ENCODE measurements at regions not wholly inside any gene's neighbourhood (a gene's known extent, or its start where the extent isn't known, plus 50 kb on each side); places are given as distances from the start of the nearest gene placed in this dataset.
"Not testable (repeated sequence)": the region's sequence is repeated elsewhere in the genome, so short reads cannot be mapped to it uniquely, and the experiment has no call there.

DNA sequence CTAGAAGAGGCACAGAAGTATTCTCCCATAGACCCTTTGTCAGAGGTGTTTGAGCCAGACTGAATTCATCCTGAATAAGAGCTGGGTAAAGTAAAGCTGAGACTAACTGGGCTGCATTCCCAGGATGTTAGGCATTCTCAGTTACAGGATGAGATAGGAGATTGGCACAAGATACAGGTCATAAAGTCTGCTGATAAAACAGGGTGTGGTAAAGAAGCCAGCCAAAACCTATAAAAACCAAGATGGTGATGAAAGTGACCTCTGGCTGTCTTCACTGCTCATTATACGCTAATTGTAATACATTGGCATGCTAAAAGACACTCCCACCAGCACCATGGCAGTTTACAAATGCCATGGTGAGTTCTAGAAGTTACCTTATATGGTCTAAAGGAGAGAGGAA lies 364.9 kb upstream of the TMEFF2 start:
- H3K4me3 ChIP-seq (ENCODE audit: low read depth in 1 of 2, low read length in 2 of 2) = no peak overlapping the region
- no peak overlapping the region for H3K9ac ChIP-seq (ENCODE audit: low read length)
- no peak overlapping the region for H3K27ac ChIP-seq (ENCODE audit: low read depth, low read length)
- no peaks in the 10 kb centered on the region for H3K27me3 ChIP-seq (ENCODE audit: control insufficient read depth in 1 of 2, insufficient read depth in 2 of 2, low read length in 2 of 2)
- no peaks in the 10 kb centered on the region for H3K4me1 ChIP-seq (ENCODE audit: insufficient read depth, low read length)
- H3K9me3 ChIP-seq (ENCODE audit: low read length) = no peaks in the 10 kb centered on the region
- no peaks in the 10 kb centered on the region for H3K36me3 ChIP-seq (ENCODE audit: insufficient read depth, low read length)

- no peak overlapping the region for H3K27ac ChIP-seq (ENCODE audit: low read depth, low read length)
- H3K4me1 ChIP-seq (ENCODE audit: insufficient read depth, low read length) = no peaks in the 10 kb centered on the region
- H3K9me3 ChIP-seq (ENCODE audit: low read length) = no peaks in the 10 kb centered on the region
- H3K36me3 ChIP-seq (ENCODE audit: insufficient read depth, low read length) = no peaks in the 10 kb centered on the region
- H3K4me3 ChIP-seq (ENCODE audit: low read depth in 1 of 2, low read length in 2 of 2) = no peak overlapping the region
- no peak overlapping the region for H3K9ac ChIP-seq (ENCODE audit: low read length)
- no peaks in the 10 kb centered on the region for H3K27me3 ChIP-seq (ENCODE audit: control insufficient read depth in 1 of 2, insufficient read depth in 2 of 2, low read length in 2 of 2)
Observed at GRCh38 chr2:192558637-192559036, 363.9 kb upstream of the TMEFF2 start.

- Histone ChIP-seq H3K4me1 (ENCODE audit: insufficient read depth, low read length) (no peaks in the 10 kb centered on the region), H3K9me3 (ENCODE audit: low read length) (no peaks in the 10 kb centered on the region), H3K27ac (ENCODE audit: low read depth, low read length) (no peak overlapping the region), H3K36me3 (ENCODE audit: insufficient read depth, low read length) (no peaks in the 10 kb centered on the region), H3K4me3 (ENCODE audit: low read depth in 1 of 2, low read length in 2 of 2) (no peak overlapping the region), H3K9ac (ENCODE audit: low read length) (no peak overlapping the region), H3K27me3 (ENCODE audit: control insufficient read depth in 1 of 2, insufficient read depth in 2 of 2, low read length in 2 of 2) (no peaks in the 10 kb centered on the region)
Observed at GRCh38 chr2:192555740-192556139, 361.0 kb upstream of the TMEFF2 start.

- no peak overlapping the region for H3K27ac ChIP-seq (ENCODE audit: low read depth, low read length)
- no peak overlapping the region for H3K9ac ChIP-seq (ENCODE audit: low read length)
- H3K27me3 ChIP-seq (ENCODE audit: control insufficient read depth in 1 of 2, insufficient read depth in 2 of 2, low read length in 2 of 2) = no peaks in the 10 kb centered on the region
Observed at GRCh38 chr2:192551760-192552159, 357.0 kb upstream of the TMEFF2 start.

GRCh38 chr2:192546565-192546964 lies 351.8 kb upstream of the TMEFF2 start:
- no peaks in the 10 kb centered on the region for H3K4me1 ChIP-seq (ENCODE audit: insufficient read depth, low read length)
- H3K27ac ChIP-seq (ENCODE audit: low read depth, low read length) = no peak overlapping the region
- no peaks in the 10 kb centered on the region for H3K27me3 ChIP-seq (ENCODE audit: control insufficient read depth in 1 of 2, insufficient read depth in 2 of 2, low read length in 2 of 2)
- H3K9ac ChIP-seq (ENCODE audit: low read length) = no peak overlapping the region
- H3K9me3 ChIP-seq (ENCODE audit: low read length) = no peaks in the 10 kb centered on the region
- no peaks in the 10 kb centered on the region for H3K36me3 ChIP-seq (ENCODE audit: insufficient read depth, low read length)
- H3K4me3 ChIP-seq (ENCODE audit: low read depth in 1 of 2, low read length in 2 of 2) = no peak overlapping the region

More at GRCh38 chr2:192551760-192552159, 357.0 kb upstream of the TMEFF2 start:
- no peaks in the 10 kb centered on the region for H3K4me1 ChIP-seq (ENCODE audit: insufficient read depth, low read length)
- no peaks in the 10 kb centered on the region for H3K9me3 ChIP-seq (ENCODE audit: low read length)
- H3K36me3 ChIP-seq (ENCODE audit: insufficient read depth, low read length) = no peaks in the 10 kb centered on the region
- no peak overlapping the region for H3K4me3 ChIP-seq (ENCODE audit: low read depth in 1 of 2, low read length in 2 of 2)

GRCh38 chr2:192544371-192544955 lies 349.7 kb upstream of the TMEFF2 start:
- no peaks in the 10 kb centered on the region for H3K9me3 ChIP-seq (ENCODE audit: low read length)
- no peaks in the 10 kb centered on the region for H3K36me3 ChIP-seq (ENCODE audit: insufficient read depth, low read length)
- H3K4me1 ChIP-seq (ENCODE audit: insufficient read depth, low read length) = no peaks in the 10 kb centered on the region
- no peaks in the 10 kb centered on the region for H3K27me3 ChIP-seq (ENCODE audit: control insufficient read depth in 1 of 2, insufficient read depth in 2 of 2, low read length in 2 of 2)
- no peak overlapping the region for H3K4me3 ChIP-seq (ENCODE audit: low read depth in 1 of 2, low read length in 2 of 2)
- H3K9ac ChIP-seq (ENCODE audit: low read length) = no peak overlapping the region
- H3K27ac ChIP-seq (ENCODE audit: low read depth, low read length) = no peak overlapping the region

- H3K4me3 ChIP-seq (ENCODE audit: low read depth in 1 of 2, low read length in 2 of 2); H3K36me3 ChIP-seq (ENCODE audit: insufficient read depth, low read length); H3K4me1 ChIP-seq (ENCODE audit: insufficient read depth, low read length): not testable (repeated sequence)
Observed at GRCh38 chr2:192542148-192543066, 347.7 kb upstream of the TMEFF2 start.

GRCh38 chr2:192539306-192539705 lies 344.6 kb upstream of the TMEFF2 start:
- Histone ChIP-seq H3K36me3 (ENCODE audit: insufficient read depth, low read length) (no peaks in the 10 kb centered on the region), H3K9me3 (ENCODE audit: low read length) (no peaks in the 10 kb centered on the region), H3K4me1 (ENCODE audit: insufficient read depth, low read length) (no peaks in the 10 kb centered on the region), H3K9ac (ENCODE audit: low read length) (no peak overlapping the region), H3K27ac (ENCODE audit: low read depth, low read length) (no peak overlapping the region), H3K4me3 (ENCODE audit: low read depth in 1 of 2, low read length in 2 of 2) (no peak overlapping the region), H3K27me3 (ENCODE audit: control insufficient read depth in 1 of 2, insufficient read depth in 2 of 2, low read length in 2 of 2) (no peaks in the 10 kb centered on the region)

More at GRCh38 chr2:192542148-192543066, 347.7 kb upstream of the TMEFF2 start:
- H3K9ac ChIP-seq (ENCODE audit: low read length); H3K27me3 ChIP-seq (ENCODE audit: control insufficient read depth in 1 of 2, insufficient read depth in 2 of 2, low read length in 2 of 2); H3K27ac ChIP-seq (ENCODE audit: low read depth, low read length); H3K9me3 ChIP-seq (ENCODE audit: low read length): not testable (repeated sequence)

DNA sequence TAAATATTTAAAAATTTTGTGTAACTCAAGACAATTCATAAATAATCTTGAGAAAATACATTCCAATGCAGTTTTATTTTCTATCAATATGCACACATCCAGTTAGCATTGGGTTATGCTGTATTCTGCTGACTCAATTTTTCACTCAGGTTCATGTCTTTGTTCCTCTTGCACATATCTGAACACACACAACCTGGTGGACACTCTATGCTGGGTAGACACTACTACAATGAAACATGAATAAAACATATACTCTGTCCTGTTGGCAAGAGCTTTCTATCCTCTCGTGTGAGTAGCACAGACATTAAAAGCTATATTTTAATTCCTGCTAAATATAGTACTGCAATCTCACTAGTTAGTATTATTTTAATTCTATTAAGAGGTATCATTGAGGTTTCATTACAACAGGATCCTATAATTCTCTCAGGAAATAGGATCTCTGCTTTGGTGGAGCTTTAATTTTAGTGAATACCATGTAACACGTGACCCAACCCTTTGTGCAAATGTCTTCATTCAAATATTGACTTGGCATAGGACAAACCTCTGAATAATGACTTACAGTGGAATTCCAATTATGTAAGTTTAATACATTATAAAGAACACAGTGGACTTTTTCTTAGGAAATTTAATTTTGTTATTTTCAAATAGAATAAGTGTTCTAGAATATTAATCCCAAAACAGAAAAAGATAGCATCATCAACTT lies 342.3 kb upstream of the TMEFF2 start:
- H3K9ac ChIP-seq (ENCODE audit: low read length) = no peak overlapping the region
- H3K4me3 ChIP-seq (ENCODE audit: low read depth in 1 of 2, low read length in 2 of 2) = no peak overlapping the region
- no peak overlapping the region for H3K27ac ChIP-seq (ENCODE audit: low read depth, low read length)
- no peaks in the 10 kb centered on the region for H3K9me3 ChIP-seq (ENCODE audit: low read length)
- no peaks in the 10 kb centered on the region for H3K27me3 ChIP-seq (ENCODE audit: control insufficient read depth in 1 of 2, insufficient read depth in 2 of 2, low read length in 2 of 2)
- no peaks in the 10 kb centered on the region for H3K4me1 ChIP-seq (ENCODE audit: insufficient read depth, low read length)
- no peaks in the 10 kb centered on the region for H3K36me3 ChIP-seq (ENCODE audit: insufficient read depth, low read length)

DNA sequence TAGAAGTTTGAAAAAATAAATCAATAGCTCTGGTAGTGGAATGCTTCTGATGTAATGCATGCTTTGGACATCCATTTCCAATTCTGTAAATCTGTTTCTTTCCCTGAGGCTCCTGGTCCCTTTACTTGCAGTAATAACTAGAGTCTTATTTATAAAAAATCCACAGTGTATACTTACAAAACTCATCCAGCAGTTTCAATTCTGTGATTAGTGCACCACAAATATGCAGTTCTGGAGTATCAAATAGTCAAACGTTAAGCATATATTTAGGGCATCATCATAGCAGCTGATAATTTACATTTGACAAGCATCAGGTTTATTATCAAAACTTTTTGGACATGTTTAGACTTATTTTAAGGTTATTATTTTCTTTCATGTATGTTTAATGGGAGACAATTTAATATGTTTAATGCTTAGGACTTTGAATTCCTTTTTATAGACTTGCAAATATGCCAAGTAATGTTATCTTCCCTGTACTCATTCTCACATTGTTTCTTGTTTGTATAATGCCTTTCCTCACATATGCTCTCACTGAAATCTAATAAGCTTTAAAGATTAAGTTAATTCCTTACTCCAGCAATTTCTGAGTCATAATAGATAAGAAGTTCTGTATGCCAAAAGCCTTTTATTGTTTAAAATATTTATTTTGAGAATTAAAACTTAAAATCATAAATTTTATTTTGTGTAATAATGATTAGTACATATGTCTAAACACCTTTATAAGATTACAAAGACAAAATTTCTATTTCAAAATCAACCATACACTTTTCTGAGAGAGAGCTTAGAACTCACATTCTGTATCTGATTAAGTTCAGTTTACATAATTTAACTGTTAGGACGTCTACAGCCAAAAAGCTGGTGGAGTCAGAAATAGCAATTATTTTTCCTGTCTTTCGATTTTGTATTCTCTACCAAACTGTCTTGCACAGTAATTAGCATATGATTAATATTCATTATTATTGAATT lies 341.5 kb upstream of the TMEFF2 start:
- Histone ChIP-seq H3K27me3 (ENCODE audit: control insufficient read depth in 1 of 2, insufficient read depth in 2 of 2, low read length in 2 of 2) (no peaks in the 10 kb centered on the region), H3K9ac (ENCODE audit: low read length) (no peak overlapping the region), H3K4me3 (ENCODE audit: low read depth in 1 of 2, low read length in 2 of 2) (no peak overlapping the region), H3K27ac (ENCODE audit: low read depth, low read length) (no peak overlapping the region), H3K4me1 (ENCODE audit: insufficient read depth, low read length) (no peaks in the 10 kb centered on the region), H3K36me3 (ENCODE audit: insufficient read depth, low read length) (no peaks in the 10 kb centered on the region), H3K9me3 (ENCODE audit: low read length) (no peaks in the 10 kb centered on the region)

DNA sequence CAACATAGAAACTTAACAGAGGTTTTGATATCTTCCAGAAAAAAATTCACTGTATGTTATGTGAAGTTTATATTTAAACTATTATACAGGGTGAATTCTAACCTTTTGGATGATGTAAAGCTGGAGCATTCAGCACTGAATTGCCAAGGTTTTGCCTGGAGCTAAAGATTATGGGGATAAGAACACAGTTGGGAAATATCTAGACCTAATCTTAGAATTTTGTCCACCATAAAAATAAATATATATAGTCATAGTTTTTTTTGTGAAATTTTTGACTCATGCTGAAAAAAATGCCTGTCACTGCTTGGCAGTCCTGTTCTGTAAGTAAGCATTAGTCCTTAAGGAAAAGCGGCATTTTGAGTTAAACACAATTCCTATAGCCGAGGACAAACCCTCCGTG lies 339.3 kb upstream of the TMEFF2 start:
- H3K4me3 ChIP-seq (ENCODE audit: low read depth in 1 of 2, low read length in 2 of 2) = no peak overlapping the region

More for the DNA sequence above, 339.3 kb upstream of the TMEFF2 start:
- Histone ChIP-seq H3K27me3 (ENCODE audit: control insufficient read depth in 1 of 2, insufficient read depth in 2 of 2, low read length in 2 of 2) (no peaks in the 10 kb centered on the region), H3K9me3 (ENCODE audit: low read length) (no peaks in the 10 kb centered on the region), H3K27ac (ENCODE audit: low read depth, low read length) (no peak overlapping the region), H3K4me1 (ENCODE audit: insufficient read depth, low read length) (no peaks in the 10 kb centered on the region), H3K36me3 (ENCODE audit: insufficient read depth, low read length) (no peaks in the 10 kb centered on the region), H3K9ac (ENCODE audit: low read length) (no peak overlapping the region)

Measured in muscle layer of colon (tissue), 2 donors.